ENCODE measurements at regions not wholly inside any gene's neighbourhood (a gene's known extent, or its start where the extent isn't known, plus 50 kb on each side); places are given as distances from the start of the nearest gene placed in this dataset.

GRCh38 chr11:115939104-115939730 lies 435.0 kb upstream of the CADM1 start:
- no peak for DNase-seq

- DNase-seq, result no peak
Measured at GRCh38 chr11:115933564-115933963, 429.3 kb upstream of the CADM1 start.

GRCh38 chr11:115931548-115932083 lies 427.4 kb upstream of the CADM1 start:
- DNase-seq, result no peak

- DNase-seq, result no peak
Measured at GRCh38 chr11:115930886-115931547, 426.8 kb upstream of the CADM1 start.

GRCh38 chr11:115930291-115930690 lies 426.1 kb upstream of the CADM1 start:
- DNase-seq, result no peak

- no peak for DNase-seq
Measured at GRCh38 chr11:115929618-115930129, 425.5 kb upstream of the CADM1 start.

GRCh38 chr11:115928811-115929210 lies 424.6 kb upstream of the CADM1 start:
- DNase-seq, result no peak

GRCh38 chr11:115927823-115928329 lies 423.7 kb upstream of the CADM1 start:
- DNase-seq, result no peak

GRCh38 chr11:115926601-115927000 lies 422.4 kb upstream of the CADM1 start:
- DNase-seq, result no peak

GRCh38 chr11:115926138-115926537 lies 421.9 kb upstream of the CADM1 start:
- no peak for DNase-seq

GRCh38 chr11:115925568-115926090 lies 421.4 kb upstream of the CADM1 start:
- no peak for DNase-seq

- DNase-seq, result no peak
Measured at GRCh38 chr11:115924744-115925567, 420.7 kb upstream of the CADM1 start.

- DNase-seq, result no peak
Measured at GRCh38 chr11:115922876-115923275, 418.7 kb upstream of the CADM1 start.

GRCh38 chr11:115921986-115922385 lies 417.8 kb upstream of the CADM1 start:
- no peak for DNase-seq

- DNase-seq, result no peak
Measured at GRCh38 chr11:115921540-115921939, 417.3 kb upstream of the CADM1 start.

GRCh38 chr11:115920841-115921480 lies 416.7 kb upstream of the CADM1 start:
- DNase-seq, result no peak

- DNase-seq, result no peak
Measured at GRCh38 chr11:115920092-115920461, 415.9 kb upstream of the CADM1 start.

- DNase-seq, result no peak
Measured at GRCh38 chr11:115919341-115920091, 415.3 kb upstream of the CADM1 start.

- no peak for DNase-seq
Measured at GRCh38 chr11:115918576-115918975, 414.4 kb upstream of the CADM1 start.

- no peak for DNase-seq
Measured at GRCh38 chr11:115916608-115917007, 412.4 kb upstream of the CADM1 start.

- DNase-seq, result no peak
Measured at GRCh38 chr11:115912484-115912945, 408.3 kb upstream of the CADM1 start.
